HG03575 (cell line): ENCODE measurements at regions not wholly inside any gene's neighbourhood (a gene's known extent, or its start where the extent isn't known, plus 50 kb on each side); places are given as distances from the start of the nearest gene placed in this dataset.

ENCODE experiments used
- ATAC-seq: cut with Tn5 transposase; IDR thresholded peaks from one replicate; pipeline ENCODE4 v1.9.1; 2021; ENCODE audit not compliant: unreplicated experiment, insufficient number of reproducible peaks, low FRiP score; ENCODE audit errors: extremely low read depth

GRCh38 chr9:115482747-115483146, 364.8 kb upstream of the TNC start:
- ATAC-seq = no peak

GRCh38 chr9:115492869-115493268, 374.9 kb upstream of the TNC start:
- ATAC-seq = no peak

GRCh38 chr9:115494393-115494792, 376.4 kb upstream of the TNC start:
- no peak for ATAC-seq

GRCh38 chr9:115495052-115495635, 377.2 kb upstream of the TNC start:
- no peak for ATAC-seq

- ATAC-seq = no peak
Observed at GRCh38 chr9:115495836-115496235, 377.9 kb upstream of the TNC start.

- ATAC-seq = no peak
Observed at GRCh38 chr9:115498303-115498702, 380.3 kb upstream of the TNC start.

- ATAC-seq = no peak
Observed at GRCh38 chr9:115507148-115507547, 389.2 kb upstream of the TNC start.

- no peak for ATAC-seq
Observed at GRCh38 chr9:115513148-115513547, 395.2 kb upstream of the TNC start.

GRCh38 chr9:115514454-115514853, 396.5 kb upstream of the TNC start:
- ATAC-seq = no peak

- ATAC-seq = no peak
Observed at GRCh38 chr9:115517335-115518075, 399.5 kb upstream of the TNC start.

GRCh38 chr9:115520646-115521045, 402.7 kb upstream of the TNC start:
- ATAC-seq = no peak

GRCh38 chr9:115522912-115523311, 405.0 kb upstream of the TNC start:
- no peak for ATAC-seq

GRCh38 chr9:115524453-115525059, 406.6 kb upstream of the TNC start:
- ATAC-seq = no peak

GRCh38 chr9:115525111-115526058, 407.4 kb upstream of the TNC start:
- no peak for ATAC-seq

- no peak for ATAC-seq
Observed at GRCh38 chr9:115531410-115532125, 413.6 kb upstream of the TNC start.

- no peak for ATAC-seq
Observed at GRCh38 chr9:115533511-115533910, 415.6 kb upstream of the TNC start.

GRCh38 chr9:115540091-115540490, 422.1 kb upstream of the TNC start:
- ATAC-seq = no peak

GRCh38 chr9:115543511-115543910, 425.6 kb upstream of the TNC start:
- no peak for ATAC-seq
